Upper lobe of right lung (tissue), 1 donor: ENCODE measurements at regions not wholly inside any gene's neighbourhood (a gene's known extent, or its start where the extent isn't known, plus 50 kb on each side); places are given as distances from the start of the nearest gene placed in this dataset.

Source experiments
- ATAC-seq: fragments of 200-7000 bp; cut with Tn5 transposase; one replicate; pipeline ENCODE4 v1.9.1; 2020; ENCODE audit warnings: mild to moderate bottlenecking, moderate library complexity
- DNase-seq: peaks from one replicate; pipeline ENCODE4 v3.0.0-alpha.2; 2020
- H3K27ac ChIP-seq: fragments of 200-600 bp; one replicate; pipeline ENCODE4 v1.8.0; 2022
- H3K27me3 ChIP-seq: fragments of 200-600 bp; one replicate; pipeline ENCODE4 v1.8.0; 2022; ENCODE audit warnings: mild to moderate bottlenecking
- H3K36me3 ChIP-seq: fragments of 200-600 bp; one replicate; pipeline ENCODE4 v1.8.0; 2022
- H3K4me1 ChIP-seq: fragments of 200-600 bp; one replicate; pipeline ENCODE4 v1.8.0; 2022
- H3K4me3 ChIP-seq: fragments of 200-600 bp; one replicate; pipeline ENCODE4 v1.8.0; 2022; ENCODE audit warnings: mild to moderate bottlenecking
- H3K9me3 ChIP-seq: fragments of 200-600 bp; one replicate; pipeline ENCODE4 v1.8.0; 2022
- CTCF ChIP-seq: fragments of 200-600 bp; IDR thresholded peaks from one replicate; pipeline ENCODE4 v1.8.0; 2022; ENCODE audit warnings: antibody characterized with exemption
- intact Hi-C: fragments of 100-400 bp; cut with DNase I; formaldehyde crosslinking; loops from one replicate; pipeline ENCODE4 v1.11.0; 2022
- donor health status: DM: no; HTN: yes; CAD: no; lungs with severe emphysema.

- TF ChIP-seq CTCF, result no peak
- intact Hi-C loops, result no loop called here
These were observed 124.4 kb downstream of the DAD1 start for GRCh38 chr14:22464422-22465142.

GRCh38 chr14:22463763-22464173 lies 125.3 kb downstream of the DAD1 start:
- no peak overlapping the region for H3K27ac ChIP-seq
- no peaks in the 10 kb centered on the region for H3K36me3 ChIP-seq
- no peak for DNase-seq
- no peaks in the 10 kb centered on the region for H3K27me3 ChIP-seq
- peaks cover 10% of the 10 kb centered on the region for H3K4me1 ChIP-seq
- H3K9me3 ChIP-seq, result no peaks in the 10 kb centered on the region
- no peak overlapping the region for H3K4me3 ChIP-seq
- intact Hi-C loops, result no loop called here
- no peak for TF ChIP-seq CTCF
- no peak for ATAC-seq

More at GRCh38 chr14:22464422-22465142, 124.4 kb downstream of the DAD1 start:
- H3K9me3 ChIP-seq, result no peaks in the 10 kb centered on the region
- H3K36me3 ChIP-seq, result no peaks in the 10 kb centered on the region
- peaks cover 10% of the 10 kb centered on the region for H3K4me1 ChIP-seq
- no peaks in the 10 kb centered on the region for H3K27me3 ChIP-seq
- no peak for ATAC-seq
- H3K27ac ChIP-seq, result no peak overlapping the region
- no peak overlapping the region for H3K4me3 ChIP-seq
- no peak for DNase-seq

DNA sequence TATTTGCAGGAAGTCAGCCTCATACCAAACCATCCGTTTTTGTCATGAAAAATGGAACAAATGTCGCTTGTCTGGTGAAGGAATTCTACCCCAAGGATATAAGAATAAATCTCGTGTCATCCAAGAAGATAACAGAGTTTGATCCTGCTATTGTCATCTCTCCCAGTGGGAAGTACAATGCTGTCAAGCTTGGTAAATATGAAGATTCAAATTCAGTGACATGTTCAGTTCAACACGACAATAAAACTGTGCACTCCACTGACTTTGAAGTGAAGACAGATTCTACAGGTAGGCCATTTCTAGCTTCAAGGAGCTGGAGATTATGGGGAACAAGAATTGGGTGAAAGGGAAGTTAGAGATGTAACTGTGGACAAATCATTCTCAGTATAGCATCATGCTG lies 126.1 kb downstream of the DAD1 start:
- no peak for TF ChIP-seq CTCF
- Histone ChIP-seq H3K36me3 (no peaks in the 10 kb centered on the region), H3K9me3 (no peaks in the 10 kb centered on the region), H3K4me3 (no peak overlapping the region), H3K4me1 (peaks cover 10% of the 10 kb centered on the region), H3K27me3 (no peaks in the 10 kb centered on the region), H3K27ac (no peak overlapping the region)
- no peak for DNase-seq
- no peak for ATAC-seq
- intact Hi-C loops, result no loop called here

GRCh38 chr14:22460461-22461195 lies 128.4 kb downstream of the DAD1 start:
- Histone ChIP-seq H3K27me3 (no peaks in the 10 kb centered on the region), H3K4me1 (peaks cover 10% of the 10 kb centered on the region), H3K36me3 (no peaks in the 10 kb centered on the region), H3K27ac (no peak overlapping the region), H3K9me3 (no peaks in the 10 kb centered on the region), H3K4me3 (no peak overlapping the region)
- intact Hi-C loops, result no loop called here
- ATAC-seq (peak; percentile 78), DNase-seq (no peak)
- no peak for TF ChIP-seq CTCF

GRCh38 chr14:22458737-22459136 lies 130.3 kb downstream of the DAD1 start:
- no peaks in the 10 kb centered on the region for H3K36me3 ChIP-seq
- no peaks in the 10 kb centered on the region for H3K9me3 ChIP-seq
- H3K4me1 ChIP-seq, result peaks cover 10% of the 10 kb centered on the region
- intact Hi-C loops, result no loop called here
- no peak for ATAC-seq
- no peaks in the 10 kb centered on the region for H3K27me3 ChIP-seq
- TF ChIP-seq CTCF, result no peak
- H3K27ac ChIP-seq, result no peak overlapping the region
- no peak for DNase-seq
- H3K4me3 ChIP-seq, result no peak overlapping the region
